ENCODE measurements at regions not wholly inside any gene's neighbourhood (a gene's known extent, or its start where the extent isn't known, plus 50 kb on each side); places are given as distances from the start of the nearest gene placed in this dataset.

GRCh38 chr13:65240773-65241172 is 1989.4 kb downstream of the PCDH9 start:
- TF ChIP-seq POLR2AphosphoS5 (IDR thresholded peaks at IDR 0.05) = no peak
- TF ChIP-seq CTCF (IDR thresholded peaks at IDR 0.05) = no peak
- no peak for TF ChIP-seq POLR2A (IDR thresholded peaks at IDR 0.05)
- TF ChIP-seq EP300 (IDR thresholded peaks at IDR 0.05) = no peak

Data from suprapubic skin (tissue), 4 donors.